SW480 (cell line): ENCODE measurements at regions not wholly inside any gene's neighbourhood (a gene's known extent, or its start where the extent isn't known, plus 50 kb on each side); places are given as distances from the start of the nearest gene placed in this dataset.
A peak's percentile ranks its signal among the peaks of the same experiment; 100 is the strongest.

Experiments used
- DNase-seq: peaks from one replicate; pipeline ENCODE4 v3.0.0-alpha.2; 2016; ENCODE audit warnings: low spot score

DNA sequence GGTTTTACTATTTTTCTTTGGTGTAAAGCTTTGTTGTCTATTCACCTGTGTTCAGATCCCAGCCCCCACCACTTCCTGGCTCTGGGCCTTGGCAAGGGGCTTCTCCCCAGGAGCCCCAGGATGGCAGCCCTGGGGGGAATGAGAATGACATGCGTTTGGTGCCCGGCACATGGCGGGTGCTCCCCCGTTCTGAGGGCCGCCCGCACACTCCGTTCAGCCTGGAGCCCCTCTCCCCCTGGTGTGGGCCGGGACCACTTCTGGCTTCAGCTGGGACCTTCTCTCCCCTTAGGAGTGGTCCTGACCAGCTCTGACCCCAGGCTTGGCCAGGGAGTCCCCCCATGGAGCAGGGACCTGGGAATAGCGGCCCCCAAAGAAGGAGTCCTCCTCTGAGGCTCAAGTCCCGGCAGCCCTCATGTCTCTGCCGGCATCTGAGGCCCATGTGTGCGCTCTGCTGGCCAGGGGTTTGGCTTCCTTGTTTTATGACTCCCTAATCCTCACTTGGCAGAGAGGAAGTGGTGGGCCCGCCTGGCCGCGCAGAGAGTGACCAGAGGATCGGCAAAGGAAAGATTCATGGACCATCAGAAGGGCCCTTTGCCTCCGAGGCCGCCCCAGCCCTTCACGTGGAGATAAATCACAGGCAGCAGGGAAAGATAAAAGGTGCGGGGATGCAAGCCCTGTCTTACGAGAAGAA, 57.0 kb upstream of the LMX1B start:
- DNase-seq: no peak

DNA sequence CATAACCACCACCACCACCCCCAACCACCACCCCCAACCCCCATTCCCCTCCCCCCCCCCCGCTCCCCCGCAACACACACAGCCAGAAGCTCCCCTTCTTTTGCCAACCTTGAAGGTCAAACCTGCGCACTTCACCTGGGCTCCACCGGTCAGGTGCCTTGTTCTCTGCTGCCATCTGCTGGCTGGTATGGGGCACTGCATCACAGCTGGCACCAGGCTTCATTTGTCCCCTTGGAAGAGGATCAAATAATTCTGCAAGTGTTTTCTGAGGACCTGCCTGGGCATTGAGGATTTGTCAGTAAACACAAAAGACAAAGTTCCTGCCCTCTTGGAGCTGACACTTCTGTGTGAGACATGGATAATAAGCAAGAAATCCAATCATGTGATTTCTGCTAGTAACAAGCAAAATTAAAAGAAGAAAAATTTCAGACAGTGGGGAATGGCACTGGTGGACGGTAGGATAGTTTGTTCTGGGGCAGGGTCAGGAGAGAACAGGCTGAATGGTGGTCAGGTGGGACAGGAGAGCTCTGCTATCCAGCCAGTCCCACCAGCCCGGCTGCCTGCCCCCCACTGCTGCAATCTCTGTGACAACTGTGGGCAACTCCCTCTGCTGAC, 55.6 kb upstream of the LMX1B start:
- peak; percentile 60 for DNase-seq

DNA sequence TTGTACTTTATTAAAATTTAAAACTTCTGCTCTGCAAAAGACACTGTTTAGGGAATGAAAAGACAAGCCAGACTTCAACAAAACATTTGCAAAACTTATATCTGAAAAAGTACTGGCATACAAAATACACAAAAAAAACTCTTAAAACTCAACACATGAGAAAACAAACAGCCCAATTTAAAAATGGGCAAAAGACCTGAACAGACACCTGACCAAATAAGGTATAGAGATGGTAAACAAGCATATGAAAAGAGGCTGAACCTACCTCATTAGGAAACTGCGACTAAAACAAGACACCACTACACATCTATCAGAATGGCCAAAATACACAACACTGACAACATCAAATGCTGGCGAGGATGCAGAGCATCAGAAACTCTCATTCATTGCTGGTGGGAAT, 54.4 kb upstream of the LMX1B start:
- DNase-seq: no peak

DNA sequence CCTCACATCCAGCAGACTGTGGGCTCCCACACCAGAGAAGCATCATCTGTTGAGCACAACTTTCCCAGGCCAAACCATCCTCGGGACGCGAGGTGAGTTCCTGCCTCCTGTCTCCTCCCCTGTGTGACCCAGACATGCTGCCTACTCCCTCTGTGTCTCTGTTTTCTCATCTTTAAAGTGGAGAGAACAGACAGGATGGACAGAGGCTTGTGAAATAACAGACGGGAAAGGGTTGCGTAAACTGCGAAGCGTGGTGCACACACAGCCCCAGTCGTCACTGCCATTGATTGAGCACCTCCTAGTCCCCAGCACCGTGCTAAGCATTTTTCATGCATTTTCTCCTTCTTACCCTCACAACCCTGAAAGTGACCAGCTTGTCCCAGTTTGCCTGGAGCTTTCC, 52.1 kb upstream of the LMX1B start:
- DNase-seq: no peak

DNA sequence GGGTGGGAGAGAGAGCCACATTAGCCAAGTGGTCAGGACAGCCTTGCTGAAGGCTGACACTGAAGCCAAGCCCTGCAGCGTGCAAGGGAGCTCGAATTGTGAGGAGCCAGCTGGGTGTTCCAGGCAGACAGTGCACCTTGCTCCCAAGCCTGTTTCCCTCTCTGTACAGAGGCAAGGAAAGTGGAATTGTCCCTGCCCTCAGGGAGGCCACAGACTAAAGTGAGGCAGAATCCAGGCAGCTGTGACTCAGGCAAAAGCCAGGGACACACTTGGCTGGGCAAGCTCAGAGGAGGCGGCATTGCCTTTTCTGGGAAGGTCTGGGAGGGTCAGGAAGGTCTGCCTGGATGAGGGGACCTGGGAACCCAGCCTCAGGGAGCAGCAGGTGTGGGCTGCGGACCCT, 50.2 kb upstream of the LMX1B start:
- DNase-seq: no peak
